ENCODE measurements at regions not wholly inside any gene's neighbourhood (a gene's known extent, or its start where the extent isn't known, plus 50 kb on each side); places are given as distances from the start of the nearest gene placed in this dataset.

DNA sequence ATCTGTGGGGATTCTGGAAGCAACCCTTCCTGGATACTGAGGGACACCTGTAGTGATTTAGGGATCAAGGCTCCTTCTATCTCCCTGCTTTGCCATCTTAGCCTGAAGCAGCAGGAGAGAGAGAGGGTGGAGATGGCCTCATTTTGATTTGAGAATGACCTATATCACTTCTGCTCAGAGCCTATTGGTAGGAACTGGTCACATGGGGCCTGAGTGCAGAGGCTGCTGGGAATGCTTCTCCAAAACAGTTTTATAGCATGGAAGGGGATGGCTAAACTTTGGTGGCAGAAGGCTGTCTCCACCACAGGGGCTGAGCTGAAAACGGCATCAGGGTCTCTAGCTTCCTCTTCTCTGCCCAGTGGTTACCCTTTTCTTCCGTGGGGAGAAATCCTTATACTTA, 105.8 kb downstream of the TBX19 start:
- Mint-ChIP-seq H3K27me3 (ENCODE audit: low read depth, unreplicated experiment) (peaks cover 23% of the 10 kb centered on the region), H3K4me3 (ENCODE audit: unreplicated experiment) (no peak overlapping the region), H3K4me1 (ENCODE audit: low read depth, unreplicated experiment) (no peaks in the 10 kb centered on the region), H3K9me3 (ENCODE audit: unreplicated experiment) (peaks cover 2% of the 10 kb centered on the region), H3K27ac (ENCODE audit: unreplicated experiment) (no peak overlapping the region), H3K36me3 (ENCODE audit: low read depth, unreplicated experiment) (no peaks in the 10 kb centered on the region)
- H3K4me3 ChIP-seq (ENCODE audit: insufficient read depth, low read depth, low read length): no peak overlapping the region
- H4K20me1 ChIP-seq (ENCODE audit: insufficient read depth, low read length): no peaks in the 10 kb centered on the region
- DNase-seq (ENCODE audit: low read depth) (no peak), FAIRE-seq (no peak)
- H3K9ac ChIP-seq (ENCODE audit: low read length): no peak overlapping the region
- TF ChIP-seq, protein P1, sequence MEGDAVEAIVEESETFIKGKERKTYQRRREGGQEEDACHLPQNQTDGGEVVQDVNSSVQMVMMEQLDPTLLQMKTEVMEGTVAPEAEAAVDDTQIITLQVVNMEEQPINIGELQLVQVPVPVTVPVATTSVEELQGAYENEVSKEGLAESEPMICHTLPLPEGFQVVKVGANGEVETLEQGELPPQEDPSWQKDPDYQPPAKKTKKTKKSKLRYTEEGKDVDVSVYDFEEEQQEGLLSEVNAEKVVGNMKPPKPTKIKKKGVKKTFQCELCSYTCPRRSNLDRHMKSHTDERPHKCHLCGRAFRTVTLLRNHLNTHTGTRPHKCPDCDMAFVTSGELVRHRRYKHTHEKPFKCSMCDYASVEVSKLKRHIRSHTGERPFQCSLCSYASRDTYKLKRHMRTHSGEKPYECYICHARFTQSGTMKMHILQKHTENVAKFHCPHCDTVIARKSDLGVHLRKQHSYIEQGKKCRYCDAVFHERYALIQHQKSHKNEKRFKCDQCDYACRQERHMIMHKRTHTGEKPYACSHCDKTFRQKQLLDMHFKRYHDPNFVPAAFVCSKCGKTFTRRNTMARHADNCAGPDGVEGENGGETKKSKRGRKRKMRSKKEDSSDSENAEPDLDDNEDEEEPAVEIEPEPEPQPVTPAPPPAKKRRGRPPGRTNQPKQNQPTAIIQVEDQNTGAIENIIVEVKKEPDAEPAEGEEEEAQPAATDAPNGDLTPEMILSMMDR (IDR thresholded peaks at IDR 0.05; ENCODE audit: insufficient read depth, low read depth, low read length): no peak
- TF ChIP-seq EZH2 (IDR thresholded peaks at IDR 0.05; ENCODE audit: insufficient read depth, low read length): no peak
- no peak overlapping the region for H2AFZ ChIP-seq (ENCODE audit: low read depth, low read length)
- H3K27me3 ChIP-seq (ENCODE audit: insufficient read depth, low read length): no peaks in the 10 kb centered on the region
- no peak overlapping the region for H3K27ac ChIP-seq (ENCODE audit: low read depth, low read length)
- H3K9me3 ChIP-seq (ENCODE audit: insufficient read depth, low read depth, low read length): no peaks in the 10 kb centered on the region
- H3K79me2 ChIP-seq (ENCODE audit: insufficient read depth, low read length): no peaks in the 10 kb centered on the region
- no peaks in the 10 kb centered on the region for H3K4me1 ChIP-seq (ENCODE audit: insufficient read depth, low read length)
- no peaks in the 10 kb centered on the region for H3K36me3 ChIP-seq (ENCODE audit: insufficient read depth, low read length)
- H3K4me2 ChIP-seq (ENCODE audit: low read length): no peak overlapping the region

DNA sequence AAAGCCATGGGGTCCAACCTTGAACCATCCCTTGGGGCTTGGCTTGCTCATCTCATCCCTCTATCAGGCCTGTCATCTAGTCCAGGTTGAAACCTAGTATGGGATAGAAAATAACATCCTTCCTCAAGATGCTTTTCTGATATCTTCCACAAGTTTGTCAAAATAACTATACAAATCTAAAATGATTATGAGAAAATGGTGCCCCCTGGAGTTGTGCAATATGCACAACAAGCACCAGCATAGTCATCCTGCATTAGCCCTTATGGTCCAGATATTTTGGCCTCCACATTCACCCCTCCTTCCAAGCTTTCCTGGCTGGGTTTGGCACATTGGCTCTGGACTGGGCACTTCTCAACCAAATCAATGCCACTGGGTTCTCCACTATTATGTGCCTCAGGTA, 101.2 kb downstream of the TBX19 start:
- Histone ChIP-seq H2AFZ (ENCODE audit: low read depth, low read length) (no peak overlapping the region), H3K4me3 (ENCODE audit: insufficient read depth, low read depth, low read length) (no peak overlapping the region), H3K27me3 (ENCODE audit: insufficient read depth, low read length) (peaks cover 4% of the 10 kb centered on the region), H3K9ac (ENCODE audit: low read length) (no peak overlapping the region), H4K20me1 (ENCODE audit: insufficient read depth, low read length) (no peaks in the 10 kb centered on the region), H3K27ac (ENCODE audit: low read depth, low read length) (no peak overlapping the region), H3K79me2 (ENCODE audit: insufficient read depth, low read length) (no peaks in the 10 kb centered on the region), H3K4me1 (ENCODE audit: insufficient read depth, low read length) (no peaks in the 10 kb centered on the region), H3K36me3 (ENCODE audit: insufficient read depth, low read length) (no peaks in the 10 kb centered on the region), H3K4me2 (ENCODE audit: low read length) (no peak overlapping the region), H3K9me3 (ENCODE audit: insufficient read depth, low read depth, low read length) (no peaks in the 10 kb centered on the region)
- peaks cover 15% of the 10 kb centered on the region for H3K27me3 Mint-ChIP-seq (ENCODE audit: low read depth, unreplicated experiment)
- H3K36me3 Mint-ChIP-seq (ENCODE audit: low read depth, unreplicated experiment): no peaks in the 10 kb centered on the region
- FAIRE-seq (no peak), DNase-seq (ENCODE audit: low read depth) (no peak)
- H3K27ac Mint-ChIP-seq (ENCODE audit: unreplicated experiment): no peak overlapping the region
- H3K9me3 Mint-ChIP-seq (ENCODE audit: unreplicated experiment): peaks cover 3% of the 10 kb centered on the region
- TF ChIP-seq, protein P1 (IDR thresholded peaks at IDR 0.05; ENCODE audit: insufficient read depth, low read depth, low read length): no peak
- TF ChIP-seq EZH2 (IDR thresholded peaks at IDR 0.05; ENCODE audit: insufficient read depth, low read length): no peak
- H3K4me1 Mint-ChIP-seq (ENCODE audit: low read depth, unreplicated experiment): no peaks in the 10 kb centered on the region
- no peak overlapping the region for H3K4me3 Mint-ChIP-seq (ENCODE audit: unreplicated experiment)

DNA sequence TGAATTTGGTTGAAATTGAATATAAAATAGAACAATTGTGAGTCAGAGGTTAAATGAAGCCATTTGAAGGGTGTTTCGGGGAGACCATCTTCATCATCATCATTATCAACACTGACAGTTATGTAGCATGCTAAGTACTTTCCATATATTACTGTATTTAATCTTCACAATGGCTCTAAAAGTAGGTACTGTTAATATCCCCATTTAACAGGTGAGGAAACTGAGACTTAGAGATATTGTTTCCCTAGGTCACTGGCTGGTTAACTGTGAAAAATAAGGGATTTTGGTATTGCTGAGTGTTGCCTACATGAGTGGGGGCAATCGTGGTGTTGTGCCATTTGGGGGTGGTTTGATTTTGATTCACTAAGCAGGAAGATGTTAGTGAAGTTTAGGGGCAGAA, 100.3 kb downstream of the TBX19 start:
- TF ChIP-seq, protein P1 (IDR thresholded peaks at IDR 0.05; ENCODE audit: insufficient read depth, low read depth, low read length): no peak
- TF ChIP-seq EZH2 (IDR thresholded peaks at IDR 0.05; ENCODE audit: insufficient read depth, low read length): no peak
- Histone ChIP-seq H3K4me1 (ENCODE audit: insufficient read depth, low read length) (no peaks in the 10 kb centered on the region), H3K4me3 (ENCODE audit: insufficient read depth, low read depth, low read length) (no peak overlapping the region), H3K9ac (ENCODE audit: low read length) (no peak overlapping the region), H3K79me2 (ENCODE audit: insufficient read depth, low read length) (no peaks in the 10 kb centered on the region), H3K4me2 (ENCODE audit: low read length) (no peak overlapping the region), H2AFZ (ENCODE audit: low read depth, low read length) (no peak overlapping the region), H3K27me3 (ENCODE audit: insufficient read depth, low read length) (peaks cover 6% of the 10 kb centered on the region), H4K20me1 (ENCODE audit: insufficient read depth, low read length) (no peaks in the 10 kb centered on the region), H3K9me3 (ENCODE audit: insufficient read depth, low read depth, low read length) (no peaks in the 10 kb centered on the region), H3K36me3 (ENCODE audit: insufficient read depth, low read length) (no peaks in the 10 kb centered on the region), H3K27ac (ENCODE audit: low read depth, low read length) (no peak overlapping the region)
- no peaks in the 10 kb centered on the region for H3K36me3 Mint-ChIP-seq (ENCODE audit: low read depth, unreplicated experiment)
- H3K4me3 Mint-ChIP-seq (ENCODE audit: unreplicated experiment): no peak overlapping the region
- no peaks in the 10 kb centered on the region for H3K4me1 Mint-ChIP-seq (ENCODE audit: low read depth, unreplicated experiment)
- peaks cover 3% of the 10 kb centered on the region for H3K9me3 Mint-ChIP-seq (ENCODE audit: unreplicated experiment)
- FAIRE-seq (no peak), DNase-seq (ENCODE audit: low read depth) (no peak)
- H3K27me3 Mint-ChIP-seq (ENCODE audit: low read depth, unreplicated experiment): peaks cover 19% of the 10 kb centered on the region
- H3K27ac Mint-ChIP-seq (ENCODE audit: unreplicated experiment): no peak overlapping the region
